ENCODE measurements at regions not wholly inside any gene's neighbourhood (a gene's known extent, or its start where the extent isn't known, plus 50 kb on each side); places are given as distances from the start of the nearest gene placed in this dataset.

GRCh38 chr12:85549640-85550039 lies 269.6 kb downstream of the ALX1 start:
- no peak overlapping the region for H3K27ac ChIP-seq
- 64% methylated on average over 2 of the region's 2 CpGs for WGBS

GRCh38 chr12:85550924-85551323 lies 270.9 kb downstream of the ALX1 start:
- Histone ChIP-seq H3K9me3 (no peaks in the 10 kb centered on the region), H3K4me3 (no peak overlapping the region), H3K27ac (no peak overlapping the region), H3K4me1 (no peaks in the 10 kb centered on the region), H3K36me3 (no peaks in the 10 kb centered on the region), H3K27me3 (no peaks in the 10 kb centered on the region)
- DNase-seq (ENCODE audit: low spot score in 2 of 2), result no peak
- no peak for TF ChIP-seq POLR2A (IDR thresholded peaks at IDR 0.05)
- no peak for TF ChIP-seq CTCF (IDR thresholded peaks at IDR 0.05)
- 79% methylated on average over 2 of the region's 2 CpGs for WGBS

More at GRCh38 chr12:85549640-85550039, 269.6 kb downstream of the ALX1 start:
- TF ChIP-seq POLR2A (IDR thresholded peaks at IDR 0.05) (no peak), POLR2AphosphoS5 (IDR thresholded peaks at IDR 0.05) (no peak), CTCF (IDR thresholded peaks at IDR 0.05) (no peak), EP300 (IDR thresholded peaks at IDR 0.05) (no peak)
- no peak for DNase-seq (ENCODE audit: low spot score in 2 of 2)
- no peaks in the 10 kb centered on the region for H3K36me3 ChIP-seq
- no peaks in the 10 kb centered on the region for H3K9me3 ChIP-seq
- H3K27me3 ChIP-seq, result no peaks in the 10 kb centered on the region
- no peaks in the 10 kb centered on the region for H3K4me1 ChIP-seq
- H3K4me3 ChIP-seq, result no peak overlapping the region

- TF ChIP-seq POLR2AphosphoS5 (IDR thresholded peaks at IDR 0.05), result no peak
- no peak for TF ChIP-seq POLR2A (IDR thresholded peaks at IDR 0.05)
- TF ChIP-seq EP300 (IDR thresholded peaks at IDR 0.05), result no peak
- no peak for TF ChIP-seq CTCF (IDR thresholded peaks at IDR 0.05)
- Histone ChIP-seq H3K27me3 (no peaks in the 10 kb centered on the region), H3K4me3 (no peak overlapping the region), H3K27ac (no peak overlapping the region), H3K36me3 (no peaks in the 10 kb centered on the region), H3K4me1 (no peaks in the 10 kb centered on the region), H3K9me3 (no peaks in the 10 kb centered on the region)
- DNase-seq (ENCODE audit: low spot score in 2 of 2), result no peak
- WGBS, result 95% methylated on average over 3 of the region's 3 CpGs
These were observed 272.4 kb downstream of the ALX1 start for GRCh38 chr12:85552461-85552860.

GRCh38 chr12:85557850-85558249 lies 277.8 kb downstream of the ALX1 start:
- no peaks in the 10 kb centered on the region for H3K27me3 ChIP-seq
- H3K27ac ChIP-seq, result no peak overlapping the region
- H3K4me1 ChIP-seq, result no peaks in the 10 kb centered on the region
- H3K4me3 ChIP-seq, result no peak overlapping the region
- H3K36me3 ChIP-seq, result no peaks in the 10 kb centered on the region
- DNase-seq (ENCODE audit: low spot score in 2 of 2), result no peak
- H3K9me3 ChIP-seq, result no peaks in the 10 kb centered on the region
- TF ChIP-seq POLR2A (IDR thresholded peaks at IDR 0.05) (no peak), POLR2AphosphoS5 (IDR thresholded peaks at IDR 0.05) (no peak), EP300 (IDR thresholded peaks at IDR 0.05) (no peak), CTCF (IDR thresholded peaks at IDR 0.05) (no peak)
- WGBS, result 83% methylated on average over 1 of the region's 1 CpG

GRCh38 chr12:85558684-85559083 lies 277.5 kb downstream of the RASSF9 start:
- TF ChIP-seq POLR2A (IDR thresholded peaks at IDR 0.05) (no peak), POLR2AphosphoS5 (IDR thresholded peaks at IDR 0.05) (no peak), EP300 (IDR thresholded peaks at IDR 0.05) (no peak), CTCF (IDR thresholded peaks at IDR 0.05) (no peak)
- no peaks in the 10 kb centered on the region for H3K27me3 ChIP-seq

More at GRCh38 chr12:85558684-85559083, 277.5 kb downstream of the RASSF9 start:
- Histone ChIP-seq H3K9me3 (no peaks in the 10 kb centered on the region), H3K4me1 (no peaks in the 10 kb centered on the region), H3K36me3 (no peaks in the 10 kb centered on the region), H3K27ac (no peak overlapping the region), H3K4me3 (no peak overlapping the region)
- no peak for DNase-seq (ENCODE audit: low spot score in 2 of 2)

Data from suprapubic skin (tissue), 4 donors.